CD14-positive monocyte (primary cell): ENCODE measurements at regions not wholly inside any gene's neighbourhood (a gene's known extent, or its start where the extent isn't known, plus 50 kb on each side); places are given as distances from the start of the nearest gene placed in this dataset.
A peak's percentile ranks its signal among the peaks of the same experiment; 100 is the strongest.

Experiments
- DNase-seq, 3 donors: peaks; one replicate each; pipeline ENCODE4 v3.0.0-alpha.2; 2011 to 2022
- H2AFZ ChIP-seq: 2 replicates; pipeline ENCODE4 v1.6.0; 2012; ENCODE audit warnings: mild to moderate bottlenecking, low read depth, low read length, inconsistent platforms; ENCODE audit not compliant: insufficient read depth, poor library complexity, severe bottlenecking
- H3K27ac ChIP-seq, 2 donors: 1 replicate in 1 of 2; 2 replicates in 1 of 2; pipeline ENCODE4 v1.5.1; 2012 to 2013; ENCODE audit warnings: low read length in 2 of 2, control low read depth in 1 of 2, inconsistent platforms in 1 of 2, low read depth in 1 of 2, mild to moderate bottlenecking in 1 of 2
- H3K27me3 ChIP-seq, 2 donors: one replicate each; pipeline versions ENCODE4 v1.6.0 to v1.6.1; 2011 to 2013; ENCODE audit warnings: low read length in 2 of 2; ENCODE audit not compliant: control insufficient read depth in 2 of 2, insufficient read depth in 2 of 2
- H3K36me3 ChIP-seq, 2 donors: replicated peaks in 1 of 2; 1 replicate in 1 of 2; 2 replicates in 1 of 2; pipeline versions ENCODE4 v1.5.1 to v1.6.1; 2012 to 2013; ENCODE audit warnings: low read length in 2 of 2, control low read depth in 1 of 2, inconsistent platforms in 1 of 2, mild to moderate bottlenecking in 1 of 2; ENCODE audit not compliant: insufficient read depth in 2 of 2, control insufficient read depth in 1 of 2
- H3K4me1 ChIP-seq, 2 donors: 1 replicate in 1 of 2; 2 replicates in 1 of 2; pipeline versions ENCODE4 v1.5.1 to v1.6.1; 2012 to 2013; ENCODE audit warnings: low read length in 2 of 2, control low read depth in 1 of 2, inconsistent platforms in 1 of 2, mild to moderate bottlenecking in 1 of 2, moderate library complexity in 1 of 2; ENCODE audit not compliant: insufficient read depth in 2 of 2, control insufficient read depth in 1 of 2
- H3K4me2 ChIP-seq: replicated peaks from 2 replicates; pipeline ENCODE3; 2012; ENCODE audit warnings: low read length, moderate library complexity, mild to moderate bottlenecking; ENCODE audit not compliant: poor library complexity, severe bottlenecking; ENCODE audit errors: extremely low read depth
- H3K4me3 ChIP-seq, 3 experiments: fragments of 200-600 bp in 1 of 3; sonication (generic) in 1 of 3; replicated peaks in 1 of 3; 1 replicate in 2 of 3; 2 replicates in 1 of 3; pipeline ENCODE4 v1.5.1; 2011 to 2013; ENCODE audit warnings: low read length in 3 of 3, mild to moderate bottlenecking in 3 of 3, control low read depth in 2 of 3, low read depth in 2 of 3, inconsistent platforms in 1 of 3, moderate library complexity in 1 of 3
- H3K79me2 ChIP-seq: 2 replicates; pipeline ENCODE4 v1.6.0; 2012; ENCODE audit warnings: mild to moderate bottlenecking, control low read depth, inconsistent platforms, low read length, moderate library complexity; ENCODE audit not compliant: insufficient read depth
- H3K9ac ChIP-seq: 2 replicates; pipeline ENCODE4 v1.6.0; 2017; ENCODE audit warnings: low read length, mild to moderate bottlenecking; ENCODE audit not compliant: insufficient read depth, poor library complexity, severe bottlenecking
- H3K9me3 ChIP-seq, 2 donors: replicated peaks in 1 of 2; 1 replicate in 1 of 2; 2 replicates in 1 of 2; pipeline versions ENCODE4 v1.5.1 to v1.6.1; 2012 to 2013; ENCODE audit warnings: low read length in 2 of 2, control low read depth in 1 of 2; ENCODE audit not compliant: control insufficient read depth in 1 of 2, insufficient read depth in 1 of 2
- H4K20me1 ChIP-seq: 2 replicates; pipeline ENCODE4 v1.6.0; 2012; ENCODE audit warnings: mild to moderate bottlenecking, low read length, control low read depth, moderate library complexity; ENCODE audit not compliant: insufficient read depth
- H3K27ac Mint-ChIP-seq, 7 donors: one replicate each; pipeline ENCODE4 v1.8.0; 2020; ENCODE audit warnings: mild to moderate bottlenecking in 7 of 7, mixed read lengths in 7 of 7, moderate library complexity in 6 of 7, inconsistent platforms in 2 of 7
- H3K27me3 Mint-ChIP-seq, 3 donors: one replicate each; pipeline ENCODE4 v1.8.0; 2021 to 2022; ENCODE audit warnings: low read depth in 3 of 3, mild to moderate bottlenecking in 3 of 3, mixed read lengths in 3 of 3, moderate library complexity in 3 of 3, inconsistent platforms in 1 of 3
- H3K36me3 Mint-ChIP-seq, 2 donors: one replicate each; pipeline ENCODE4 v1.8.0; 2020; ENCODE audit warnings: mixed read lengths in 2 of 2, inconsistent platforms in 1 of 2, mild to moderate bottlenecking in 1 of 2
- H3K4me1 Mint-ChIP-seq: one replicate; pipeline ENCODE4 v1.8.0; 2020; ENCODE audit warnings: mild to moderate bottlenecking, mixed read lengths
- H3K4me3 Mint-ChIP-seq, 2 donors: one replicate each; pipeline ENCODE4 v1.8.0; 2020; ENCODE audit warnings: mild to moderate bottlenecking in 2 of 2, mixed read lengths in 2 of 2, moderate library complexity in 1 of 2
- H3K9me3 Mint-ChIP-seq, 7 donors: one replicate each; pipeline ENCODE4 v1.8.0; 2020 to 2022; ENCODE audit warnings: mixed read lengths in 7 of 7, mild to moderate bottlenecking in 6 of 7, moderate library complexity in 6 of 7, inconsistent platforms in 2 of 7
- CTCF ChIP-seq: fragments of 200-600 bp; IDR thresholded peaks from one replicate; pipeline ENCODE4 v1.8.0; 2022; ENCODE audit warnings: antibody characterized with exemption, mild to moderate bottlenecking
- WGBS: methylation state at CpG from one replicate; pipeline ENCODE4 v1.1.5; 2013; ENCODE audit warnings: missing lambda C conversion rate; ENCODE audit not compliant: insufficient coverage; 5-methylcytosine and 5-hydroxymethylcytosine counted together
- intact Hi-C, 2 donors: fragments of 100-400 bp; cut with micrococcal nuclease; formaldehyde crosslinking; loops; one replicate each; pipeline versions ENCODE4 v1.15.0 to v1.15.1; 2023

GRCh38 chr12:67453191-67453590 lies 184.0 kb downstream of the CAND1 start:
- Mint-ChIP-seq H3K27ac (peak overlapping the region in 1 of 7 donors; percentile 0), H3K36me3 (peaks cover 0 to 5% of the 10 kb centered on the region in 2 donors), H3K4me1 (peaks cover 64% of the 10 kb centered on the region), H3K27me3 (peaks cover 0 to 4% (median 2%) of the 10 kb centered on the region in 3 donors), H3K9me3 (peaks cover 0 to 9% (median 3%) of the 10 kb centered on the region in 7 donors), H3K4me3 (no peak overlapping the region)
- H3K27ac ChIP-seq: no peak overlapping the region
- no peak overlapping the region for H3K4me2 ChIP-seq
- intact Hi-C loops: no loop called here
- no peaks in the 10 kb centered on the region for H3K79me2 ChIP-seq
- no peaks in the 10 kb centered on the region for H3K9me3 ChIP-seq
- WGBS: 0% methylated on average over 1 of the region's 3 CpGs
- TF ChIP-seq CTCF: no peak
- H3K4me1 ChIP-seq: peaks cover 42 to 51% of the 10 kb centered on the region in 2 donors
- H3K4me3 ChIP-seq: no peak overlapping the region
- no peak overlapping the region for H2AFZ ChIP-seq
- H4K20me1 ChIP-seq: no peaks in the 10 kb centered on the region
- H3K9ac ChIP-seq: no peak overlapping the region
- no peak for DNase-seq
- no peaks in the 10 kb centered on the region for H3K27me3 ChIP-seq
- no peaks in the 10 kb centered on the region for H3K36me3 ChIP-seq

GRCh38 chr12:67455236-67455635 lies 186.1 kb downstream of the CAND1 start:
- no peak for DNase-seq
- intact Hi-C loops: no loop called here
- H2AFZ ChIP-seq: no peak overlapping the region
- H3K36me3 Mint-ChIP-seq: peaks cover 0 to 5% of the 10 kb centered on the region in 2 donors
- H3K4me3 Mint-ChIP-seq: no peak overlapping the region
- H3K27me3 Mint-ChIP-seq: peaks cover 0 to 4% (median 2%) of the 10 kb centered on the region in 3 donors
- H3K36me3 ChIP-seq: no peaks in the 10 kb centered on the region
- H3K9me3 ChIP-seq: no peaks in the 10 kb centered on the region
- H3K79me2 ChIP-seq: no peaks in the 10 kb centered on the region
- no peak overlapping the region for H3K4me2 ChIP-seq
- peaks cover 42 to 49% of the 10 kb centered on the region in 2 donors for H3K4me1 ChIP-seq
- no peaks in the 10 kb centered on the region for H3K27me3 ChIP-seq
- peaks cover 59% of the 10 kb centered on the region for H3K4me1 Mint-ChIP-seq
- H4K20me1 ChIP-seq: no peaks in the 10 kb centered on the region
- no peak overlapping the region for H3K9ac ChIP-seq
- H3K4me3 ChIP-seq: no peak overlapping the region
- H3K9me3 Mint-ChIP-seq: peaks cover 0 to 4% (median 3%) of the 10 kb centered on the region in 7 donors
- WGBS: 97% methylated on average over 6 of the region's 6 CpGs
- TF ChIP-seq CTCF: no peak
- H3K27ac Mint-ChIP-seq: no peak overlapping the region
- H3K27ac ChIP-seq: no peak overlapping the region
